Parathyroid adenoma (tissue), 2 donors: ENCODE measurements at regions not wholly inside any gene's neighbourhood (a gene's known extent, or its start where the extent isn't known, plus 50 kb on each side); places are given as distances from the start of the nearest gene placed in this dataset.

Experiments used
- H2AFZ ChIP-seq: fragments of 300-600 bp; sonication (generic); one replicate; pipeline ENCODE4 v1.7.0; 2017; ENCODE audit warnings: antibody characterized with exemption, mild to moderate bottlenecking
- H3K27ac ChIP-seq: fragments of 300-600 bp; sonication (generic); one replicate; pipeline ENCODE4 v1.7.0; 2017
- H3K27me3 ChIP-seq: fragments of 300-600 bp; sonication (generic); one replicate; pipeline ENCODE4 v1.7.0; 2017; ENCODE audit warnings: low read length; ENCODE audit not compliant: control insufficient read depth, insufficient read depth
- H3K36me3 ChIP-seq: fragments of 300-600 bp; sonication (generic); one replicate; pipeline ENCODE4 v1.7.0; 2017; ENCODE audit warnings: low read length; ENCODE audit not compliant: control insufficient read depth, insufficient read depth
- H3K4me1 ChIP-seq: fragments of 300-600 bp; sonication (generic); one replicate; pipeline ENCODE4 v1.7.0; 2017; ENCODE audit warnings: control low read depth
- H3K4me2 ChIP-seq: fragments of 300-600 bp; sonication (generic); one replicate; pipeline ENCODE4 v1.7.0; 2017; ENCODE audit warnings: low read length
- H3K4me3 ChIP-seq: fragments of 300-600 bp; sonication (generic); one replicate; pipeline ENCODE4 v1.7.0; 2017; ENCODE audit warnings: low read depth, low read length
- H3K79me2 ChIP-seq: fragments of 300-600 bp; sonication (generic); one replicate; pipeline ENCODE4 v1.7.0; 2017; ENCODE audit warnings: control low read depth
- H3K9ac ChIP-seq: fragments of 300-600 bp; sonication (generic); one replicate; pipeline ENCODE4 v1.7.0; 2017; ENCODE audit warnings: mild to moderate bottlenecking
- H3K9me3 ChIP-seq: fragments of 300-600 bp; sonication (generic); one replicate; pipeline ENCODE4 v1.7.0; 2017; ENCODE audit warnings: low read length; ENCODE audit not compliant: control insufficient read depth
- TF ChIP-seq, protein P1 (sequence below): fragments of 300-600 bp; sonication (generic); IDR thresholded peaks from one replicate; pipeline ENCODE4 v1.7.0; 2017; ENCODE audit warnings: antibody characterized with exemption, mild to moderate bottlenecking
- donor health status: primary hyperparathyroidism.

DNA sequence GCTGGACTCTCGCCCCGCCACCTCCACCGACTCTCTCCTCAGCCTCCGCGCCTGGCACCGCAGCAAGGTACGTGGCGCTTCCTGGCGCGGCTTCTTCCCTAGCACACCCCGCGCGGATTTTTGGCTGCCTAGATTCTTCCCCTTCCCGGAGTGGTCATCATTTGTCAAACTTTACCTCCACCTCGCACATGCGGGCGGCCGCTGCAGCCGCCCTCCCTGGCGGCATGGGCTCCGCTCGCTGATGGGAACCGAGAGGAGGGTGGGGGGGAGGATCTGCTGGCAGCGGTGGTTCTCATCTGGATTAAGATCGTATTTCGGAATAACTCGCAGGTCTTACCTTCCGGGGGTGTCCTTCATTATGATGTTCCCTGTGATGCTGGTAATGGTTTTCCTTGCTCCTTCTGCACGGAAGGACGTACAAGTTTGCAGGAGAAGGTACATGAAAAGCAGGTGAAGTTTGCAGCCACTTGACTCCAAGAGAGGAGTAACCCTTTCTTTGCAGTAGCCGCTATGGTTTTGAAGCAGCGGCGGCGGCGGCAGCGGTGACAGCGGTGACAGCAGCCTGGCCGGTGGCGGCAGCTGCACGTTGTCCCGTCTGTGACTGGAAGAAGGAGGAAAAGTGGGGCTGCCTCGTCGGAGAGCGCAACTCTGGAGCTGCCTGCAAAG, 2183.9 kb upstream of the TENM3 start:
- no peaks in the 10 kb centered on the region for H3K79me2 ChIP-seq
- H3K9me3 ChIP-seq, result no peaks in the 10 kb centered on the region
- H3K4me1 ChIP-seq, result no peaks in the 10 kb centered on the region
- H3K9ac ChIP-seq, result no peak overlapping the region
- no peak overlapping the region for H2AFZ ChIP-seq
- TF ChIP-seq, protein P1, sequence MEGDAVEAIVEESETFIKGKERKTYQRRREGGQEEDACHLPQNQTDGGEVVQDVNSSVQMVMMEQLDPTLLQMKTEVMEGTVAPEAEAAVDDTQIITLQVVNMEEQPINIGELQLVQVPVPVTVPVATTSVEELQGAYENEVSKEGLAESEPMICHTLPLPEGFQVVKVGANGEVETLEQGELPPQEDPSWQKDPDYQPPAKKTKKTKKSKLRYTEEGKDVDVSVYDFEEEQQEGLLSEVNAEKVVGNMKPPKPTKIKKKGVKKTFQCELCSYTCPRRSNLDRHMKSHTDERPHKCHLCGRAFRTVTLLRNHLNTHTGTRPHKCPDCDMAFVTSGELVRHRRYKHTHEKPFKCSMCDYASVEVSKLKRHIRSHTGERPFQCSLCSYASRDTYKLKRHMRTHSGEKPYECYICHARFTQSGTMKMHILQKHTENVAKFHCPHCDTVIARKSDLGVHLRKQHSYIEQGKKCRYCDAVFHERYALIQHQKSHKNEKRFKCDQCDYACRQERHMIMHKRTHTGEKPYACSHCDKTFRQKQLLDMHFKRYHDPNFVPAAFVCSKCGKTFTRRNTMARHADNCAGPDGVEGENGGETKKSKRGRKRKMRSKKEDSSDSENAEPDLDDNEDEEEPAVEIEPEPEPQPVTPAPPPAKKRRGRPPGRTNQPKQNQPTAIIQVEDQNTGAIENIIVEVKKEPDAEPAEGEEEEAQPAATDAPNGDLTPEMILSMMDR, result no peak
- peaks cover 6% of the 10 kb centered on the region for H3K27me3 ChIP-seq
- peak overlapping the region; percentile 83 for H3K4me2 ChIP-seq
- no peak overlapping the region for H3K27ac ChIP-seq
- peak overlapping the region; percentile 24 for H3K4me3 ChIP-seq
- H3K36me3 ChIP-seq, result no peaks in the 10 kb centered on the region

DNA sequence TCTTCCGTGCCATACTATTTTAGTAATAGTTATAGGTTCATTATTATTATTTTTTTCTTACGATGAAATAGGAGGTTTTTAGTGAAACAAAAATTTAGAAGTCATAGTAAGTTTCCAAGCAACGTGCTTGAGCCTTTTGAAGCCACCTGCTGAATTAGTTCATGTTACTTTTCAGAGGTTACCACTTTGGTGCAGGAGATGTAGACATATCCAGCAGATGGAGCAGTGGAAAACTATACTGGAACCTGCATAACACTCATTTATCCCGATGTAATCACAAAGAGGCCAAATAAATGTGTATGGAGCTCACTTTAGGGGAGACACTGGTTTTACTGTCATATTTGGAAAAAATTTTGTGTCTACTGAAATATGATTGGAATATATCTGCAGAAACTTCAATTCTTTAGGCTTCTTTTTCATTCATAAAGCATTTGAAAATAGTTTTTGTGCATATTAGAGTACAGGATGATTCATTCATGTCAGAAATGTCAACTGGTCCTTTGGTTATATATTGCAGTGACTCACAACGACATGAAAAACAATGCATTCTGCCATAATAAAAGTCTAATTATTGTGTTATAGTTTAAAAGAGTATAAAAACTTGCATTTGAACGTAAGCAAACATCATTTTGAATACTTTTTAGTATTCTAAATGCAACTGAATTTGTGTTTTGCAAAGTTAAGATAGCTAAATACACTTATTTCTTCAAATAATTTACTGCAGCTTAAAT, 2182.9 kb upstream of the TENM3 start:
- Histone ChIP-seq H3K4me2 (no peak overlapping the region), H3K4me1 (no peaks in the 10 kb centered on the region), H3K9ac (no peak overlapping the region), H3K36me3 (no peaks in the 10 kb centered on the region), H3K4me3 (no peak overlapping the region), H3K27me3 (peaks cover 6% of the 10 kb centered on the region), H2AFZ (no peak overlapping the region), H3K27ac (no peak overlapping the region), H3K9me3 (no peaks in the 10 kb centered on the region), H3K79me2 (no peaks in the 10 kb centered on the region)
- TF ChIP-seq, protein P1, result no peak

DNA sequence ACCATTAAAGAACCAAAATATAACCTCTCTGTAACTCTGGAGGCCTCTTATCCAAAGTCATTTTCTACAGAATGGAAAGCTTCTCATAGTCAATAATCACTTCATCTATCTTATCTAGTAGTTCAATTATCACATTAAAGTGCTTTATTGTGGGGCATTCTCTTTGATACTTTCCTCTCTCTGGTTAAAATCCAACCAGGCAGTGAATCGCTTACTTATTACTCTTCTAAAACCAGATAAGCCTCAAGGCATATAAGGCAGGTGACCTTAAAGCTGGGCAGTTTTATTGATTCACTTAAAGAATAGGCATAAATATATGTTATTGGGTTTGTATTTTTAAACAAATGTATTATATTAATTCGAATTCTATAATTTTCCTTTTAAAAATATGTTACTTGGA, 2162.1 kb upstream of the TENM3 start:
- TF ChIP-seq, protein P1, result no peak
- Histone ChIP-seq H3K4me2 (no peak overlapping the region), H3K4me1 (no peaks in the 10 kb centered on the region), H2AFZ (no peak overlapping the region), H3K9me3 (no peaks in the 10 kb centered on the region), H3K4me3 (no peak overlapping the region), H3K79me2 (no peaks in the 10 kb centered on the region), H3K9ac (no peak overlapping the region), H3K27ac (no peak overlapping the region), H3K27me3 (no peaks in the 10 kb centered on the region), H3K36me3 (no peaks in the 10 kb centered on the region)

DNA sequence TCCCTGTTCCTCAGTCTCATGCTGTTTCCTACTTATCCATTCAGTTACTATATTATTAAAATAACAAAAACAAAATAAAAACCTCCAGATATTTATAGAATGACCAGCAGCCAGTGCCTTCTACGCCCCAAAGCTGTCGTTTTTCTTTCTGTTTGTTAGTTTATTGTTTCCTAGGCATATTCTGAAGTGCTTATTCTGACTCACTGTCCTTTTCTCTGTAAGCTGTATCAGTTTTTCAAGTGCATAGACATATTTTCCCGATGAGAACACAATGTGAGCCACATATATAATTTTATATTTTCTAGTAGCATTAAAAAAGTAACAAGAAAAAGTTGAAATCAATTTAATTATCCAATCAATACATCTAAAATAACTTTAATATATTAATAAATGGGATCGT, 2158.6 kb upstream of the TENM3 start:
- H3K79me2 ChIP-seq, result no peaks in the 10 kb centered on the region
- H3K4me3 ChIP-seq, result no peak overlapping the region
- TF ChIP-seq, protein P1, result no peak
- H2AFZ ChIP-seq, result no peak overlapping the region
- no peaks in the 10 kb centered on the region for H3K27me3 ChIP-seq
- H3K27ac ChIP-seq, result no peak overlapping the region
- H3K36me3 ChIP-seq, result no peaks in the 10 kb centered on the region
- no peaks in the 10 kb centered on the region for H3K4me1 ChIP-seq
- H3K9me3 ChIP-seq, result no peaks in the 10 kb centered on the region
- no peak overlapping the region for H3K4me2 ChIP-seq
- H3K9ac ChIP-seq, result no peak overlapping the region
